B cell (primary cell): ENCODE measurements at regions not wholly inside any gene's neighbourhood (a gene's known extent, or its start where the extent isn't known, plus 50 kb on each side); places are given as distances from the start of the nearest gene placed in this dataset.

Experiments
- EZH2 ChIP-seq: IDR thresholded peaks from 2 replicates; pipeline ENCODE4 v1.6.1; 2012; ENCODE audit warnings: borderline replicate concordance, low read depth, mild to moderate bottlenecking, moderate library complexity, low read length; ENCODE audit not compliant: insufficient read depth, poor library complexity, severe bottlenecking
- TF ChIP-seq, protein P1 (sequence below): fragments of 200-600 bp; IDR thresholded peaks from one replicate; pipeline ENCODE4 v1.8.0; 2022; ENCODE audit warnings: antibody characterized with exemption, mild to moderate bottlenecking

DNA sequence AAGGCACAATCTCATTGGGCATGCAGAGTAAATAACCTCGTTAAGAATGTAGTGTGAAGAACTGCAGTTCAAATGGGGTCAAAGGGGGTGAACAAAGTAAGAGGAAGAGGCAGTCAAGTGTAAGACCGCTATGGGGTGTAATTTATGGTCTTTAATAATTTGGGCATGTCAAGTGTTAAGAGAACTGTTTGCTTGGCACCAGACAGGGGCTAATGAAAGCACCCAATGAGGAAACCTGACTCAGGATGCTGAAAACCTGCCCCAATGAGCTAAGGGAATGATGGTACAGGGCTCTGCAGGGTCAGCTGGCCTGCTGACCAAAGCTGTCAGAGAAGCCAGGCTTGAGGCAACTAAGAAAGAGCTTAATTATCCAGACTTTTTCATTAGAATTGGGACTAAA, 368.1 kb downstream of the DTWD2 start:
- TF ChIP-seq, protein P1, sequence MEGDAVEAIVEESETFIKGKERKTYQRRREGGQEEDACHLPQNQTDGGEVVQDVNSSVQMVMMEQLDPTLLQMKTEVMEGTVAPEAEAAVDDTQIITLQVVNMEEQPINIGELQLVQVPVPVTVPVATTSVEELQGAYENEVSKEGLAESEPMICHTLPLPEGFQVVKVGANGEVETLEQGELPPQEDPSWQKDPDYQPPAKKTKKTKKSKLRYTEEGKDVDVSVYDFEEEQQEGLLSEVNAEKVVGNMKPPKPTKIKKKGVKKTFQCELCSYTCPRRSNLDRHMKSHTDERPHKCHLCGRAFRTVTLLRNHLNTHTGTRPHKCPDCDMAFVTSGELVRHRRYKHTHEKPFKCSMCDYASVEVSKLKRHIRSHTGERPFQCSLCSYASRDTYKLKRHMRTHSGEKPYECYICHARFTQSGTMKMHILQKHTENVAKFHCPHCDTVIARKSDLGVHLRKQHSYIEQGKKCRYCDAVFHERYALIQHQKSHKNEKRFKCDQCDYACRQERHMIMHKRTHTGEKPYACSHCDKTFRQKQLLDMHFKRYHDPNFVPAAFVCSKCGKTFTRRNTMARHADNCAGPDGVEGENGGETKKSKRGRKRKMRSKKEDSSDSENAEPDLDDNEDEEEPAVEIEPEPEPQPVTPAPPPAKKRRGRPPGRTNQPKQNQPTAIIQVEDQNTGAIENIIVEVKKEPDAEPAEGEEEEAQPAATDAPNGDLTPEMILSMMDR = no peak
- no peak for TF ChIP-seq EZH2
